KMS-11 (cell line): ENCODE measurements at regions not wholly inside any gene's neighbourhood (a gene's known extent, or its start where the extent isn't known, plus 50 kb on each side); places are given as distances from the start of the nearest gene placed in this dataset.

Experiments used
- H2AFZ ChIP-seq: fragments of 200-600 bp; sonication (generic); 2 replicates; pipeline ENCODE4 v1.6.1; 2016; ENCODE audit warnings: antibody characterized with exemption, mixed run types, low read depth
- H3K27ac ChIP-seq: fragments of 200-600 bp; sonication (generic); 2 replicates; pipeline ENCODE4 v1.6.1; 2016; ENCODE audit warnings: mild to moderate bottlenecking, mixed run types
- H3K27me3 ChIP-seq: fragments of 200-600 bp; sonication (generic); 2 replicates; pipeline ENCODE4 v1.6.1; 2017; ENCODE audit warnings: mild to moderate bottlenecking, low read depth, mixed run types, moderate library complexity; ENCODE audit not compliant: insufficient read depth
- H3K36me3 ChIP-seq: fragments of 200-600 bp; sonication (generic); 2 replicates; pipeline ENCODE4 v1.6.1; 2017; ENCODE audit warnings: mild to moderate bottlenecking, mixed run types; ENCODE audit not compliant: insufficient read depth
- H3K4me1 ChIP-seq: fragments of 200-600 bp; sonication (generic); 2 replicates; pipeline ENCODE4 v1.6.1; 2016; ENCODE audit warnings: mild to moderate bottlenecking, low read depth, mixed run types; ENCODE audit not compliant: poor library complexity, severe bottlenecking
- H3K4me2 ChIP-seq: fragments of 200-600 bp; sonication (generic); 2 replicates; pipeline ENCODE4 v1.7.0; 2016; ENCODE audit warnings: mild to moderate bottlenecking, mixed run types
- H3K4me3 ChIP-seq: fragments of 200-600 bp; sonication (generic); IDR thresholded peaks from 2 replicates; pipeline ENCODE4 v1.6.1; 2017; ENCODE audit warnings: low read depth, low read length, mixed read lengths; ENCODE audit not compliant: insufficient read depth
- H3K79me2 ChIP-seq: fragments of 200-600 bp; sonication (generic); 2 replicates; pipeline ENCODE4 v1.6.1; 2016; ENCODE audit warnings: low read depth, mixed run types; ENCODE audit not compliant: insufficient read depth
- H3K9ac ChIP-seq: fragments of 200-600 bp; sonication (generic); 2 replicates; pipeline ENCODE4 v1.6.1; 2016; ENCODE audit warnings: mild to moderate bottlenecking, mixed run types
- H4K20me1 ChIP-seq: fragments of 200-600 bp; sonication (generic); 2 replicates; pipeline ENCODE4 v1.6.1; 2016; ENCODE audit warnings: mild to moderate bottlenecking, mixed run types; ENCODE audit not compliant: insufficient read depth
- TF ChIP-seq, protein P1 (sequence below): fragments of 200-600 bp; sonication (generic); conservative IDR thresholded peaks from 2 replicates; pipeline ENCODE4 v1.6.1; 2017; ENCODE audit warnings: low read depth, mild to moderate bottlenecking, antibody characterized with exemption, low read length, moderate library complexity, mixed read lengths

DNA sequence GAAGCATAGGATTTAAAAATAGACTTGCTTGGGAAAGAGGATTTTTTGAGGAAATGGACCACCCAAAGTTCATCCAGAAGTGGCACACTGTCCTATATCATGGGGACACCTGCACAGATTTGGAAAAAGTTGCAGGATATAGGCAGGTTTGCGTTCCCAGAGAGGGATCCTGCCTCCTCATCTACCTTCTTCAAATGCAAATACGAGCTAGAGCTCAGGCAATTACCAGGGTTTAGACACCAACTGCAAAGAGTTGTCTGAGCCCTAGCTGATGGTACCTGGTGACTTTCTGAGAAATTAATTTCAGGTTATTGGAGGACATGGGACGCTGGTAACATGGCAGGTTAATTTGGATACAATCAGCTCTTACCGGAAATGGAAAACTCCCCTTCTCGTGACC is 423.7 kb upstream of the MTPN start:
- Histone ChIP-seq H4K20me1 (no peaks in the 10 kb centered on the region), H3K4me2 (no peak overlapping the region), H3K4me3 (no peak overlapping the region)

DNA sequence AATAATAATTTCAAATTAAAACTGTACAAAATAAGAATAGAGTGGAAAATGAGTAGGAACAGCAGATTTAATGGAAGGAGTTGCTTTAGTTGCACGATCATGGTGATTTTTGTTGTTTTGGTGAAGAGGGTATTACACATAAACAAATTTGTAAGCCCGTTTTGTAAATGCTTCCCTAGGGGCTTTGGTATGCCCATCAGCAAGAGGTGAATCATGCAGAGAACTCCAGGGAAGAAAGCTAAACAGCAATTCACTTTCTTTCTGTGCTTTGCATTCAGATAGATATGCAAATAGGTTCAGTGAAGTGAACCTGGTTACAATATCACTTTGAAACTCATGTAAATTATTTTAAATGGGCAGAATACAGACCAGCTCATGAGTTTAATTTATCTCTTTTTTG is 422.2 kb upstream of the MTPN start:
- H3K9ac ChIP-seq: no peak overlapping the region
- no peak overlapping the region for H3K4me2 ChIP-seq
- TF ChIP-seq, protein P1, sequence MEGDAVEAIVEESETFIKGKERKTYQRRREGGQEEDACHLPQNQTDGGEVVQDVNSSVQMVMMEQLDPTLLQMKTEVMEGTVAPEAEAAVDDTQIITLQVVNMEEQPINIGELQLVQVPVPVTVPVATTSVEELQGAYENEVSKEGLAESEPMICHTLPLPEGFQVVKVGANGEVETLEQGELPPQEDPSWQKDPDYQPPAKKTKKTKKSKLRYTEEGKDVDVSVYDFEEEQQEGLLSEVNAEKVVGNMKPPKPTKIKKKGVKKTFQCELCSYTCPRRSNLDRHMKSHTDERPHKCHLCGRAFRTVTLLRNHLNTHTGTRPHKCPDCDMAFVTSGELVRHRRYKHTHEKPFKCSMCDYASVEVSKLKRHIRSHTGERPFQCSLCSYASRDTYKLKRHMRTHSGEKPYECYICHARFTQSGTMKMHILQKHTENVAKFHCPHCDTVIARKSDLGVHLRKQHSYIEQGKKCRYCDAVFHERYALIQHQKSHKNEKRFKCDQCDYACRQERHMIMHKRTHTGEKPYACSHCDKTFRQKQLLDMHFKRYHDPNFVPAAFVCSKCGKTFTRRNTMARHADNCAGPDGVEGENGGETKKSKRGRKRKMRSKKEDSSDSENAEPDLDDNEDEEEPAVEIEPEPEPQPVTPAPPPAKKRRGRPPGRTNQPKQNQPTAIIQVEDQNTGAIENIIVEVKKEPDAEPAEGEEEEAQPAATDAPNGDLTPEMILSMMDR: no peak
- no peaks in the 10 kb centered on the region for H3K36me3 ChIP-seq
- no peaks in the 10 kb centered on the region for H3K79me2 ChIP-seq
- no peaks in the 10 kb centered on the region for H3K4me1 ChIP-seq
- no peak overlapping the region for H3K4me3 ChIP-seq
- H4K20me1 ChIP-seq: no peaks in the 10 kb centered on the region
- H3K27me3 ChIP-seq: no peaks in the 10 kb centered on the region
- H2AFZ ChIP-seq: no peak overlapping the region
- H3K27ac ChIP-seq: no peak overlapping the region

More for the DNA sequence above, 423.7 kb upstream of the MTPN start:
- Histone ChIP-seq H3K9ac (no peak overlapping the region), H3K4me1 (peaks cover 3% of the 10 kb centered on the region), H3K27ac (no peak overlapping the region), H2AFZ (no peak overlapping the region), H3K79me2 (no peaks in the 10 kb centered on the region), H3K36me3 (no peaks in the 10 kb centered on the region), H3K27me3 (no peaks in the 10 kb centered on the region)
- TF ChIP-seq, protein P1: no peak

DNA sequence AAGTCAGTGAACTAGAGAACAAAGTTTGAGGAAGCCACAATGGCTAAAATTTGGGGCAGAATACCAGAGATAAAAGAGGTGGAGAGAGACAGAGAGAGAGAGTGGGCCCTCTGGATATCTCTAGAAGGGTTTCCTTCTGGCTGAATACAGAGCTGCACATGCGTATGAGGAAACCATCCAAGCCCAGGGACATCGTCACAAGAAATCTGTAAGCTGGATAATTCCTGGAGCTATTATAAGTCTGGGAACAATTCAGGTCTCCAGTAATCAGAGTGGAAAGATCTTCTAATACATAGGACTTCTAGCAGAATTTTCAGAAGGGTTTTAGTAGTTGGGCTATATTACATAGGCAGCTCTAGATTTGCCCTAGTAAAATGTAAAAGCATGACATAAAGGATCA is 415.7 kb upstream of the MTPN start:
- TF ChIP-seq, protein P1: no peak
- Histone ChIP-seq H3K27me3 (no peaks in the 10 kb centered on the region), H4K20me1 (no peaks in the 10 kb centered on the region), H3K4me1 (no peaks in the 10 kb centered on the region), H3K27ac (no peak overlapping the region), H3K4me2 (no peak overlapping the region), H3K9ac (no peak overlapping the region), H3K79me2 (no peaks in the 10 kb centered on the region), H3K36me3 (no peaks in the 10 kb centered on the region), H3K4me3 (no peak overlapping the region), H2AFZ (no peak overlapping the region)

DNA sequence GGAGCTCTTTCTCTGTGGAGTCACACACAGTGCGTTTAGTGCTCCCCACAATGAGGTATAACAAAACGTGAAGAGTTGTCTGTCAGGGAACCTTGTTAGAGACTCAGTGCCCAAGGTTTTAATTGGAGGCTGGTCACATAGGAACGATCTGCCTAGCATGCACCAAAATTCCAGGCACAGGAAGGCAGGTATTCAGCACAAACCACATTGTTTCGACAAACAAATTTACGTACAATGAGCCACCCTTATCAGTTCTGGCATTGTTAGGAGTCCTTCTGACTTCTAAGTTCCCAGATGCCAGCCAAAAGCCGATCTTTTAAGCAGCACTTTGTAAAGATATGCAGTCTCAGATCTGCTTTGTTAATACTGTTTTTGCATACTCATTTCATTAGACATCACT is 414.2 kb upstream of the MTPN start:
- H2AFZ ChIP-seq: no peak overlapping the region
- H3K79me2 ChIP-seq: no peaks in the 10 kb centered on the region
- TF ChIP-seq, protein P1: no peak
- H3K36me3 ChIP-seq: no peaks in the 10 kb centered on the region
- H3K9ac ChIP-seq: no peak overlapping the region
- H3K27me3 ChIP-seq: no peaks in the 10 kb centered on the region
- no peak overlapping the region for H3K4me2 ChIP-seq
- H3K27ac ChIP-seq: no peak overlapping the region
- H3K4me3 ChIP-seq: no peak overlapping the region
- H4K20me1 ChIP-seq: no peaks in the 10 kb centered on the region
- no peaks in the 10 kb centered on the region for H3K4me1 ChIP-seq

DNA sequence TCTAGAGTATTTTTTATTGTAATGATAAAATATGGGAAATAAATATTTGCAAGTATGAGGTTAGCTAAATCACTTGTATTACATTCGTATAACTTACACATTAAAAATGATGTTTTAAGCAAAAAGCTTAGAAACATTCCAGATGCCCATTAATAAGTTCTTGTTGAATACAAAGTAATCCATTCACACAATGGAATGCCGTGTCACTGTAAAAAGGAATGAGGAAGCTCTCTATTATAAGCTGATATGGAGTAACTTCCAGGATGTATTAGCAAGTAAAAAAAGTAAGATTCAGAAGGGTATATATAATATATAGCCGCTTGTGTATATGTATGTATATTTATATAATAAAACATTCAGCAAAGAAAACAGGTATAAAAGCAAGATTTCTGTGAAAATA is 412.8 kb upstream of the MTPN start:
- Histone ChIP-seq H2AFZ (no peak overlapping the region), H3K4me2 (no peak overlapping the region), H4K20me1 (no peaks in the 10 kb centered on the region), H3K27ac (no peak overlapping the region), H3K27me3 (no peaks in the 10 kb centered on the region), H3K9ac (no peak overlapping the region), H3K4me3 (no peak overlapping the region), H3K79me2 (no peaks in the 10 kb centered on the region), H3K4me1 (no peaks in the 10 kb centered on the region), H3K36me3 (no peaks in the 10 kb centered on the region)
- TF ChIP-seq, protein P1: no peak
